ENCODE measurements at regions not wholly inside any gene's neighbourhood (a gene's known extent, or its start where the extent isn't known, plus 50 kb on each side); places are given as distances from the start of the nearest gene placed in this dataset.

DNA sequence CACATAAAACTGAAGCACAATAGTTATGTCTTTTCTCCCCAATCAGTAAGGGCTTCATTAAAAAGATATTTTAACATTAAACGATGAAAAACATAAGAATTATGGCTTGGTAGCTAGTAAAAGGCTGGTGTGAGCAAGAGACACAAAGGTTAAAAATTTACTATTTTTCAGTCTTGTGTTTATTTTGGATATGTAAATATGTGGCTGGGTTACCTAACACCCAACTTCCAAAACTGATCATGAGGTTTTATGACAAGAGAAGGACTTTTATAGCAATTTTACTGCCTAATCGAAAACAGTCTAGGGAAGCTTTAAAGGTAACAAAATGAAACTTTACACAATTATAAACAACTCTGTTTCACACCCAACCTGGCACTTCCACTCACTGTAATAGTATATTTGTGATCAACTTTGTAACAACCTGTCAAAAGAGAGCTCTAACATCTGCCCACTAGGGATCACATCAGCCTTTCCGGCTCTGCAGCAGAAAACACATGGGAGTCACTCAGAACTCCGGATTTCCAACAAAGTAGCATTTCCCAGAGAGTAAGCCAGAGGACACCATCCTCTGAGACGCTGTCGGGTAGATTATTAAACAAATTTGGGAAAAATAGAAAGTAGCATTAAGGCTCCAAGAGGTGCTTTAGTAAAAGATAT is 123.4 kb upstream of the C2CD4B start:
- H3K79me2 ChIP-seq (ENCODE audit: low read length): no peaks in the 10 kb centered on the region
- H3K36me3 ChIP-seq (replicated peaks; ENCODE audit: insufficient read depth, low read length): no peaks in the 10 kb centered on the region
- TF ChIP-seq EZH2phosphoT487 (IDR thresholded peaks at IDR 0.05; ENCODE audit: low read length): no peak
- TF ChIP-seq, protein P1, sequence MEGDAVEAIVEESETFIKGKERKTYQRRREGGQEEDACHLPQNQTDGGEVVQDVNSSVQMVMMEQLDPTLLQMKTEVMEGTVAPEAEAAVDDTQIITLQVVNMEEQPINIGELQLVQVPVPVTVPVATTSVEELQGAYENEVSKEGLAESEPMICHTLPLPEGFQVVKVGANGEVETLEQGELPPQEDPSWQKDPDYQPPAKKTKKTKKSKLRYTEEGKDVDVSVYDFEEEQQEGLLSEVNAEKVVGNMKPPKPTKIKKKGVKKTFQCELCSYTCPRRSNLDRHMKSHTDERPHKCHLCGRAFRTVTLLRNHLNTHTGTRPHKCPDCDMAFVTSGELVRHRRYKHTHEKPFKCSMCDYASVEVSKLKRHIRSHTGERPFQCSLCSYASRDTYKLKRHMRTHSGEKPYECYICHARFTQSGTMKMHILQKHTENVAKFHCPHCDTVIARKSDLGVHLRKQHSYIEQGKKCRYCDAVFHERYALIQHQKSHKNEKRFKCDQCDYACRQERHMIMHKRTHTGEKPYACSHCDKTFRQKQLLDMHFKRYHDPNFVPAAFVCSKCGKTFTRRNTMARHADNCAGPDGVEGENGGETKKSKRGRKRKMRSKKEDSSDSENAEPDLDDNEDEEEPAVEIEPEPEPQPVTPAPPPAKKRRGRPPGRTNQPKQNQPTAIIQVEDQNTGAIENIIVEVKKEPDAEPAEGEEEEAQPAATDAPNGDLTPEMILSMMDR (IDR thresholded peaks at IDR 0.05; ENCODE audit: low read length): no peak
- no peak for TF ChIP-seq EZH2 (optimal IDR thresholded peaks at IDR 0.05; ENCODE audit: low read depth, low read length)
- H3K4me1 ChIP-seq (ENCODE audit: low read length): no peaks in the 10 kb centered on the region
- no peaks in the 10 kb centered on the region for H3K27me3 ChIP-seq (replicated peaks; ENCODE audit: insufficient read depth, low read length)
- no peaks in the 10 kb centered on the region for H4K20me1 ChIP-seq (ENCODE audit: insufficient read depth, low read length)
- no peaks in the 10 kb centered on the region for H3K9me2 ChIP-seq (replicated peaks; ENCODE audit: insufficient read depth, low read length)
- H3K4me2 ChIP-seq (ENCODE audit: low read depth, low read length): no peak overlapping the region
- H2AFZ ChIP-seq (ENCODE audit: low read length): no peak overlapping the region
- no peak overlapping the region for H3K27ac ChIP-seq (ENCODE audit: low read length)
- no peak overlapping the region for H3K4me3 ChIP-seq (ENCODE audit: low read length)
- no peak for DNase-seq
- H3F3A ChIP-seq (ENCODE audit: insufficient read depth, low read length): no peaks in the 10 kb centered on the region
- no peaks in the 10 kb centered on the region for H3K9me3 ChIP-seq (replicated peaks; ENCODE audit: insufficient read depth, low read length)
- H3K9ac ChIP-seq (ENCODE audit: low read length): no peak overlapping the region

DNA sequence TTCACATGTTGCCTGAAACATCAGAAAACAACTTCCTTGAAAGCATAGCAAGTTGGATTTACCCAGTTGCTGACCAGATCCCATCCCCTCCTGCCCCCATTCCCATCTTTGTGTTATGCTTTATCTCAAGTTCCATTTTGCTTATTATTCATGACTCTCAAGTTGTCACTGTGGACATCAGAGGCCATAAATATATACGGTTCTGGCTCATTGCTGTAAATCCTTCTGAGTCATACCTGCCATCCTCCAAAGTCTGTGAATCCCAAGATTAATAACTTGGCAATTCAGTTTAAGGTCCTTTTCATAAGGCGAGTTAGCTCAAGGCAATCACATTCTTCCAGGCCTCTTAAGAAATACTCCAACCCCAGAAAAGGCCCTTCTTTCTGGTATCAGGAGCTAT is 126.2 kb upstream of the C2CD4B start:
- Histone ChIP-seq H3K79me2 (ENCODE audit: low read length) (no peaks in the 10 kb centered on the region), H3K4me1 (ENCODE audit: low read length) (no peaks in the 10 kb centered on the region), H3F3A (ENCODE audit: insufficient read depth, low read length) (no peaks in the 10 kb centered on the region), H2AFZ (ENCODE audit: low read length) (no peak overlapping the region), H3K9me3 (replicated peaks; ENCODE audit: insufficient read depth, low read length) (no peaks in the 10 kb centered on the region), H3K9me2 (replicated peaks; ENCODE audit: insufficient read depth, low read length) (no peaks in the 10 kb centered on the region), H3K4me2 (ENCODE audit: low read depth, low read length) (no peak overlapping the region), H3K27ac (ENCODE audit: low read length) (no peak overlapping the region), H3K36me3 (replicated peaks; ENCODE audit: insufficient read depth, low read length) (no peaks in the 10 kb centered on the region), H3K27me3 (replicated peaks; ENCODE audit: insufficient read depth, low read length) (no peaks in the 10 kb centered on the region), H3K4me3 (ENCODE audit: low read length) (no peak overlapping the region), H4K20me1 (ENCODE audit: insufficient read depth, low read length) (no peaks in the 10 kb centered on the region), H3K9ac (ENCODE audit: low read length) (no peak overlapping the region)
- TF ChIP-seq EZH2 (optimal IDR thresholded peaks at IDR 0.05; ENCODE audit: low read depth, low read length) (no peak), EZH2phosphoT487 (IDR thresholded peaks at IDR 0.05; ENCODE audit: low read length) (no peak)
- TF ChIP-seq, protein P1 (IDR thresholded peaks at IDR 0.05; ENCODE audit: low read length): no peak
- DNase-seq: no peak

DNA sequence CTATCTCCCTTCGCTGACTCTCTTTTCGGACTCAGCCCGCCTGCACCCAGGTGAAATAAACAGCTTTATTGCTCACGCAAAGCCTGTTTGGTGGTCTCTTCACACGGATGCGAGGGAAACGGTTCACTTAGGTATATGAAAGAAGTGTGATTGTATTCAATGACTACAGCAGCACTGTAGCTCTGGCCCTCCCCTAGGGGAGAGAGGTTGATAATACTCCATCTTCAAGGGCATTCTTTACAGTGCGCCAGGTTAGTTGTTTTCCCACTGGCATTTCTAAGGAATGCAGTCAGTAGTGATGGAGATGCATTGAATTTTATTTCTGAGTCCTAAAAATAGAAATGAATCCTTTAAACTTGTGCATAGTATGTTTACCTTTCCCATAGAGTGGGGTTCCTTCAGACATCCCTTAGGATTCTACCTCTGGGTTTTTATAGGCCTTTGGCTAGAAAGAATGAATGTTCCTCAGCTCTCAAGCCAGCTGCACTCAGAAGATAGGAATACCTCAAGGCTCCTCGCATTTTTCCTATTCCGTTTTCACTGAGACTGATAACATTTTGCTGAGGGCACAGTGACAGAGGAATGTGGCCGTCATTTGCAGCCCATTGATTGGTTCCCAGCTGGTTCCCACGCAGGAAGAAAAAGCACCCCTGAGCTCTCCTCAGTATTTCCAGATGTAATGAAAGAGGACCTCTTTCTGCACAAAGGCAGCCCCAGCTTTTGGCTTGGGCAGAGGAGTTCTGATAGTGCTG is 131.8 kb upstream of the C2CD4B start:
- Histone ChIP-seq H3K36me3 (replicated peaks; ENCODE audit: insufficient read depth, low read length) (no peaks in the 10 kb centered on the region), H3K4me2 (ENCODE audit: low read depth, low read length) (no peak overlapping the region), H3K27ac (ENCODE audit: low read length) (no peak overlapping the region), H3K4me3 (ENCODE audit: low read length) (no peak overlapping the region), H2AFZ (ENCODE audit: low read length) (no peak overlapping the region), H4K20me1 (ENCODE audit: insufficient read depth, low read length) (no peaks in the 10 kb centered on the region), H3K9me2 (replicated peaks; ENCODE audit: insufficient read depth, low read length) (no peaks in the 10 kb centered on the region), H3K9ac (ENCODE audit: low read length) (no peak overlapping the region), H3K79me2 (ENCODE audit: low read length) (no peaks in the 10 kb centered on the region), H3K4me1 (ENCODE audit: low read length) (peaks cover 8% of the 10 kb centered on the region; the same call in 1 of the 2 replicates), H3K9me3 (replicated peaks; ENCODE audit: insufficient read depth, low read length) (no peaks in the 10 kb centered on the region), H3F3A (ENCODE audit: insufficient read depth, low read length) (no peaks in the 10 kb centered on the region), H3K27me3 (replicated peaks; ENCODE audit: insufficient read depth, low read length) (no peaks in the 10 kb centered on the region)
- TF ChIP-seq, protein P1 (IDR thresholded peaks at IDR 0.05; ENCODE audit: low read length): no peak
- no peak for TF ChIP-seq EZH2phosphoT487 (IDR thresholded peaks at IDR 0.05; ENCODE audit: low read length)
- no peak for TF ChIP-seq EZH2 (optimal IDR thresholded peaks at IDR 0.05; ENCODE audit: low read depth, low read length)
- no peak for DNase-seq

All from MM.1S (cell line).